ENCODE measurements at regions not wholly inside any gene's neighbourhood (a gene's known extent, or its start where the extent isn't known, plus 50 kb on each side); places are given as distances from the start of the nearest gene placed in this dataset.

DNA sequence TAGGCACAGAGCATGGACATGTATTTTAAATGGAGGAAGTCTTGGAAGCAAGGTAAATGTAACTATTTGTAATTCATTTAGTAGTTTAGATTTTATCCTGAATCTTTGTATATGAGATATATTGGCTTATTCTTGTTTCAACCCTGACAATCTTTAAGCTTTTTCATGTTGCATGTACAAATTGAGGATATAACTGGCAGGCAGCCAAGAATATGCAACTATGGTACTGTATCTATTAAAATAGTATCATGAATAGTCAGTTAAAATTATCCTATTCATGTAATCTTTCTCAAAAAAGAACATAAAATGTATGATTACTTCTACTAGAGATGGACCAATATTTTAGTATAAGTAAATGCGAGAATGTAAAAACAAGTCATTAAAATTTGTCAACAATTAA, 1141.5 kb downstream of the PCDH18 start:
- H3K36me3 ChIP-seq (ENCODE audit: control insufficient read depth, insufficient read depth, low read length) = no peaks in the 10 kb centered on the region
- H3K4me3 ChIP-seq (ENCODE audit: low read depth, low read length) = no peak overlapping the region
- DNase-seq (ENCODE audit: low read depth) (no peak), FAIRE-seq (no peak)
- TF ChIP-seq, protein P1, sequence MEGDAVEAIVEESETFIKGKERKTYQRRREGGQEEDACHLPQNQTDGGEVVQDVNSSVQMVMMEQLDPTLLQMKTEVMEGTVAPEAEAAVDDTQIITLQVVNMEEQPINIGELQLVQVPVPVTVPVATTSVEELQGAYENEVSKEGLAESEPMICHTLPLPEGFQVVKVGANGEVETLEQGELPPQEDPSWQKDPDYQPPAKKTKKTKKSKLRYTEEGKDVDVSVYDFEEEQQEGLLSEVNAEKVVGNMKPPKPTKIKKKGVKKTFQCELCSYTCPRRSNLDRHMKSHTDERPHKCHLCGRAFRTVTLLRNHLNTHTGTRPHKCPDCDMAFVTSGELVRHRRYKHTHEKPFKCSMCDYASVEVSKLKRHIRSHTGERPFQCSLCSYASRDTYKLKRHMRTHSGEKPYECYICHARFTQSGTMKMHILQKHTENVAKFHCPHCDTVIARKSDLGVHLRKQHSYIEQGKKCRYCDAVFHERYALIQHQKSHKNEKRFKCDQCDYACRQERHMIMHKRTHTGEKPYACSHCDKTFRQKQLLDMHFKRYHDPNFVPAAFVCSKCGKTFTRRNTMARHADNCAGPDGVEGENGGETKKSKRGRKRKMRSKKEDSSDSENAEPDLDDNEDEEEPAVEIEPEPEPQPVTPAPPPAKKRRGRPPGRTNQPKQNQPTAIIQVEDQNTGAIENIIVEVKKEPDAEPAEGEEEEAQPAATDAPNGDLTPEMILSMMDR (IDR thresholded peaks at IDR 0.05; ENCODE audit: insufficient read depth, low read length, severe bottlenecking) = no peak
- H3K27me3 ChIP-seq (ENCODE audit: control insufficient read depth, insufficient read depth, low read length) = no peaks in the 10 kb centered on the region

- DNase-seq (ENCODE audit: low read depth) (no peak), FAIRE-seq (no peak)
- Histone ChIP-seq H3K4me3 (ENCODE audit: low read depth, low read length) (no peak overlapping the region), H3K36me3 (ENCODE audit: control insufficient read depth, insufficient read depth, low read length) (no peaks in the 10 kb centered on the region), H3K27me3 (ENCODE audit: control insufficient read depth, insufficient read depth, low read length) (no peaks in the 10 kb centered on the region)
- TF ChIP-seq, protein P1 (IDR thresholded peaks at IDR 0.05; ENCODE audit: insufficient read depth, low read length, severe bottlenecking) = no peak
These were observed 1149.2 kb downstream of the PCDH18 start for GRCh38 chr4:136383082-136383481.

DNA sequence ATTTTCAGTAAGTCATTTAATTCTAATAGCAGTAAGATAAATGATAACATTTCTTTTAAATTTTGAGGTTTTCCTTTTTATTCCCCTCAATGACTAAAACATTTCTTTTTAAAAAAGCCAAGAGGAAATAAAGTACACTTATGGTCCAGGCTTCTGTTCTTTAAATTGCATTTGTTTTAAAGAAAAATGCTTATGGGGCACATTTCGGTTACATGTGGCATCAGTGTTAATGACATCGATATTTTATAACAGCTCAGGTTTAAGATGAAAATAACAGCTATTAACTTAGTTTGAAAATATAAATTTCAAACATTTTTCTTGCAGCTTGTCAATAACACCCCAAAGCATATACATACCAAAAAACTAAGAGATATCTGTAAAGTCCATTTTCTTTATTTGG, 1161.1 kb downstream of the PCDH18 start:
- no peak for FAIRE-seq
- Histone ChIP-seq H3K27me3 (ENCODE audit: control insufficient read depth, insufficient read depth, low read length) (no peaks in the 10 kb centered on the region), H3K36me3 (ENCODE audit: control insufficient read depth, insufficient read depth, low read length) (no peaks in the 10 kb centered on the region), H3K4me3 (ENCODE audit: low read depth, low read length) (no peak overlapping the region)
- TF ChIP-seq, protein P1 (IDR thresholded peaks at IDR 0.05; ENCODE audit: insufficient read depth, low read length, severe bottlenecking) = no peak
- no peak for DNase-seq (ENCODE audit: low read depth)

DNA sequence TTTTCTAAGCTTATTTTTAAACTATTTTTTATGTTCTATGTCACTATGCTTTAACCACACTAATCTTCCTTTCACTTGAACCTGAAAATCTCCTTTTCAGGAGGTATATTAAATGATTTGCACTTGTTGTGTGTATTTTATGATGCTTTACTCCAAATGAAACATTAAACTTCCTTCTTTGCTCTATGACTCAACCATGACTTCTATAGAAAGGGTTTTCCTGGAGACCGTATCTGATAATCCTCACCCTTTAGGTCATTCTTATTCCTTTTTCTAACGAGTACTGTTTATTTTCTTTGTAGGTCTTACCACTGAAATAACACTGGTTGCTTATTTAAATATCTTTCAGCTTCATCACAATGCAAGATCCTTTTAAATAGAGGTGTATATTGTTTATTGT, 1163.2 kb downstream of the PCDH18 start:
- peak; percentile 5 for DNase-seq (ENCODE audit: low read depth)
- no peak for FAIRE-seq
- H3K4me3 ChIP-seq (ENCODE audit: low read depth, low read length) = no peak overlapping the region
- H3K36me3 ChIP-seq (ENCODE audit: control insufficient read depth, insufficient read depth, low read length) = no peaks in the 10 kb centered on the region
- TF ChIP-seq, protein P1 (IDR thresholded peaks at IDR 0.05; ENCODE audit: insufficient read depth, low read length, severe bottlenecking) = no peak
- no peaks in the 10 kb centered on the region for H3K27me3 ChIP-seq (ENCODE audit: control insufficient read depth, insufficient read depth, low read length)

DNA sequence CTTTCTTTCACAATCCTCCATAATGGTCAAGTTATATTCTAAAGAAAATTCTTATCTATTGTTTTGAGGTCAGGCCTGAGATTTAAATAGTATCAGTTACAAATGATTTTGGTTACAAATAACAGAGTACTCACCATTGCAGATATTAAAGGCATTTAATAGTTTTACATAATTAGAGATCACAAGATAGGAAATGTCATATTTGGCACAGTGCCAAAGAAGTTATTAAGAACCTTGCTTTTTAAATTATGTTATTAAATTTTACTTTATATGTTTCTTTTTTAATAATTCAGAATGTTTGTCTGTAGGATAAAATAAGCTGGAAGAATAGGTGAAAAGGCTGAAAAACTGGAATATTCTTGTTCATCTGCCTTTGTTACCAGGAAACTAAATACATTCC, 1174.7 kb downstream of the PCDH18 start:
- DNase-seq (ENCODE audit: low read depth) = no peak
- TF ChIP-seq, protein P1 (IDR thresholded peaks at IDR 0.05; ENCODE audit: insufficient read depth, low read length, severe bottlenecking) = no peak
- H3K4me3 ChIP-seq (ENCODE audit: low read depth, low read length) = no peak overlapping the region
- no peaks in the 10 kb centered on the region for H3K27me3 ChIP-seq (ENCODE audit: control insufficient read depth, insufficient read depth, low read length)
- FAIRE-seq = no peak
- H3K36me3 ChIP-seq (ENCODE audit: control insufficient read depth, insufficient read depth, low read length) = no peaks in the 10 kb centered on the region

GRCh38 chr4:136355970-136356369, 1176.3 kb downstream of the PCDH18 start:
- Histone ChIP-seq H3K4me3 (ENCODE audit: low read depth, low read length) (no peak overlapping the region), H3K36me3 (ENCODE audit: control insufficient read depth, insufficient read depth, low read length) (no peaks in the 10 kb centered on the region), H3K27me3 (ENCODE audit: control insufficient read depth, insufficient read depth, low read length) (no peaks in the 10 kb centered on the region)
- FAIRE-seq (no peak), DNase-seq (ENCODE audit: low read depth) (no peak)
- TF ChIP-seq, protein P1 (IDR thresholded peaks at IDR 0.05; ENCODE audit: insufficient read depth, low read length, severe bottlenecking) = no peak
